ENCODE measurements at regions not wholly inside any gene's neighbourhood (a gene's known extent, or its start where the extent isn't known, plus 50 kb on each side); places are given as distances from the start of the nearest gene placed in this dataset.

DNA sequence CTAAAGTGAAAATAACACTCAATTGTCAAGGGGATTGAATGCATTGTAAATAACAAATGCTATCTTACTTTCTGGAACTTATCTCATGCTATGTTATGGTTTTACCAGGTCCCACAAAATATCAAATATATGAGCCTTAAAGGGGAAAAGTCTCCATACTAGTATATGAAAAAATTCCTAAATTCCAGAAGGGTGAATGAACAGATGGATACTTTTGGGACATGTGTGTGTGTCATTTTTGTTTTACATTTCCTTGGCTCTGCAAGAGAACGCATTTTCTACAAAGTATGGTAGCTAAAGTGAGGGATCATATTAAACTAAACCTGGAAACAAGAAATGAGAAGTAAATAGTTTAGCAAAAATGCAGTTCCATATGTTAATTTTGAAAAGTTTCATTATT is 682.8 kb downstream of the INHBA start:
- TF ChIP-seq, protein P1, sequence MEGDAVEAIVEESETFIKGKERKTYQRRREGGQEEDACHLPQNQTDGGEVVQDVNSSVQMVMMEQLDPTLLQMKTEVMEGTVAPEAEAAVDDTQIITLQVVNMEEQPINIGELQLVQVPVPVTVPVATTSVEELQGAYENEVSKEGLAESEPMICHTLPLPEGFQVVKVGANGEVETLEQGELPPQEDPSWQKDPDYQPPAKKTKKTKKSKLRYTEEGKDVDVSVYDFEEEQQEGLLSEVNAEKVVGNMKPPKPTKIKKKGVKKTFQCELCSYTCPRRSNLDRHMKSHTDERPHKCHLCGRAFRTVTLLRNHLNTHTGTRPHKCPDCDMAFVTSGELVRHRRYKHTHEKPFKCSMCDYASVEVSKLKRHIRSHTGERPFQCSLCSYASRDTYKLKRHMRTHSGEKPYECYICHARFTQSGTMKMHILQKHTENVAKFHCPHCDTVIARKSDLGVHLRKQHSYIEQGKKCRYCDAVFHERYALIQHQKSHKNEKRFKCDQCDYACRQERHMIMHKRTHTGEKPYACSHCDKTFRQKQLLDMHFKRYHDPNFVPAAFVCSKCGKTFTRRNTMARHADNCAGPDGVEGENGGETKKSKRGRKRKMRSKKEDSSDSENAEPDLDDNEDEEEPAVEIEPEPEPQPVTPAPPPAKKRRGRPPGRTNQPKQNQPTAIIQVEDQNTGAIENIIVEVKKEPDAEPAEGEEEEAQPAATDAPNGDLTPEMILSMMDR (IDR thresholded peaks at IDR 0.05), result no peak
- TF ChIP-seq POLR2A (IDR thresholded peaks at IDR 0.05) (no peak), POLR2AphosphoS5 (IDR thresholded peaks at IDR 0.05) (no peak), EP300 (IDR thresholded peaks at IDR 0.05) (no peak)

Measured in sigmoid colon (tissue), 4 donors.